ENCODE measurements at regions not wholly inside any gene's neighbourhood (a gene's known extent, or its start where the extent isn't known, plus 50 kb on each side); places are given as distances from the start of the nearest gene placed in this dataset.

- intact Hi-C loops (cut with DNase I), result no loop called here
Measured at GRCh38 chr4:97453186-97453585, 690.1 kb downstream of the STPG2 start.

GRCh38 chr4:97457253-97457652 is 686.0 kb downstream of the STPG2 start:
- no peak for DNase-seq
- intact Hi-C loops (cut with DNase I), result no loop called here

More at GRCh38 chr4:97453186-97453585, 690.1 kb downstream of the STPG2 start:
- DNase-seq, result no peak

DNA sequence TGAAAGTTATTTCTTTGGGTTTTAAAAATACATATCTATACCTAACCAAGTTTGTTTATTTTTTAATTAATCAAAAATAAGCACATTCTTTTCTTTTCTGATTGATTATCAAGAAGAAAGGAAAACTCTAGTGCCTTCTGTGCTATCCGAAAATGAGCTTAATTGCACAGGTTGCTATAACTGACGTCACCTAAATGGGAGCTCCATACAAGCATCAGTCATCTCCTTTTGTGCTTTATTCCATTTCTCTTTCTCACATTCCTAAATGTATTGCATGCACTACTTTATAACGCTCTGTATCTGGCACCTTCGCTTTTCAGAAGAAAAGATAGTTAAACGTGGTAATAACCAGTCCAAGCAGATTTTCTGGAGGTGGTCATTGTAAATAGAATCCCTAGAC is 675.0 kb downstream of the STPG2 start:
- intact Hi-C loops (cut with DNase I), result no loop called here
- no peak for DNase-seq

- no peak for DNase-seq
- intact Hi-C loops (cut with DNase I), result no loop called here
Measured at GRCh38 chr4:97475621-97476020, 667.7 kb downstream of the STPG2 start.

DNA sequence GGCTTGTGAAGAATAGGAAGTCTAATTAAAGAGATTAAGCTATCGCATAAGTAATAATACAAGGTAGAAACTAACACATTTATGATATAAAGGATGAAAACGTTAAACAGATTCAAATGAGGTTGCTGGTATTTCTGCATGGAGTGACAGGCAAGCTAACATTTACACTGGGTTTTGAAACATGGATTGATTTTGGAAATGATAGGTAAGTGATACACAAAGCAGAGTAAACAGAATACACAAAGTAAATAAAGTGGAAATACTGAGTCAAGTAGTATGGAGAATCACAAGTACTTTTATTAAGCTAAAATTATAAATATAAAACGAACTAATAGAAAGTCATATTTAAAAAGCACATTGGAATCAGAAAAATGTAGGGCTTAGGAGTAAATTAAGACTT is 665.3 kb downstream of the STPG2 start:
- intact Hi-C loops (cut with DNase I), result no loop called here
- no peak for DNase-seq

DNA sequence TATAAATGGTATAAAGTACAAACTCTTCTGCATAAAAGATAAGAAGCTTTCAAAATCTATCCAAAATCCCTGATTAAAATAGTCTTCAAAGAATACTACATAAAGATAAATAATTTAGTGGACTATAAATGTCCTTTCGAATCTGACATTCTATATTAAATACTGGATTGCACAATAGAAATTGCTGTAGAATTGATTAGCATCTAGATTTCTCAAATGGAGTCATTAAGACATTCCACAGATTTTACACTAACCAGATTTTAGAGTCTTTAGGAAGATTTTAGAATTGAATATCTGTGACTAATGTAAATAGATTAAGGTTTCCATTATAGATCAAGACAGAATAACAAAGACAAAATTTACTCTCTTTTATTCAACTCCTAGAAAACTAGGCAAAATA is 663.9 kb downstream of the STPG2 start:
- intact Hi-C loops (cut with DNase I), result no loop called here
- no peak for DNase-seq

DNA sequence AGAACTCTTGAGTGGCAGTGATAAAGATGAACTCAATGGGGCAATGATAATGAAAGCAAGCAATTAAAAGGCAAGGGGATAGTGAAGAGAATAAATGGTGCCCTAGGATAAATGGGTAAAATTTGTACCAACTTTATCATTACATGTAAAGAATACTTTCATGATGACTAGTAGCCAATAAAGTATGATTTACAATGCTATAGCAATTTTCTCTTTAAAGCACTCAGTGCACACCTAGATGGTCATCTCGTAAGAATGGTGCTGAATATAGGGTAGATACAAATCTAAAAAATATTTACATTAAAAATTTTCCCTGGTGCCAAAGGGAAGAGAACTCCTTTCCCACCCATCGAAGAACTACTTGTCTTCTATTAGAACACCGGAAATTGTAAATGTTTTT is 651.4 kb downstream of the STPG2 start:
- no peak for DNase-seq
- intact Hi-C loops (cut with DNase I), result no loop called here

- intact Hi-C loops (cut with DNase I), result no loop called here
- no peak for DNase-seq
Measured at GRCh38 chr4:97493815-97494518, 649.3 kb downstream of the STPG2 start.

- no peak for DNase-seq
Measured at GRCh38 chr4:97496298-97496873, 646.9 kb downstream of the STPG2 start.

GRCh38 chr4:97498875-97499274 is 644.4 kb downstream of the STPG2 start:
- intact Hi-C loops (cut with DNase I), result no loop called here
- no peak for DNase-seq

More at GRCh38 chr4:97496298-97496873, 646.9 kb downstream of the STPG2 start:
- intact Hi-C loops (cut with DNase I), result no loop called here

- no peak for DNase-seq
Measured at GRCh38 chr4:97500423-97500822, 642.9 kb downstream of the STPG2 start.

GRCh38 chr4:97504713-97505112 is 638.6 kb downstream of the STPG2 start:
- intact Hi-C loops (cut with DNase I), result no loop called here
- no peak for DNase-seq

More at GRCh38 chr4:97500423-97500822, 642.9 kb downstream of the STPG2 start:
- intact Hi-C loops (cut with DNase I), result no loop called here

- intact Hi-C loops (cut with DNase I), result no loop called here
- no peak for DNase-seq
Measured at GRCh38 chr4:97507587-97508245, 635.6 kb downstream of the STPG2 start.
